ENCODE measurements at regions not wholly inside any gene's neighbourhood (a gene's known extent, or its start where the extent isn't known, plus 50 kb on each side); places are given as distances from the start of the nearest gene placed in this dataset.

DNA sequence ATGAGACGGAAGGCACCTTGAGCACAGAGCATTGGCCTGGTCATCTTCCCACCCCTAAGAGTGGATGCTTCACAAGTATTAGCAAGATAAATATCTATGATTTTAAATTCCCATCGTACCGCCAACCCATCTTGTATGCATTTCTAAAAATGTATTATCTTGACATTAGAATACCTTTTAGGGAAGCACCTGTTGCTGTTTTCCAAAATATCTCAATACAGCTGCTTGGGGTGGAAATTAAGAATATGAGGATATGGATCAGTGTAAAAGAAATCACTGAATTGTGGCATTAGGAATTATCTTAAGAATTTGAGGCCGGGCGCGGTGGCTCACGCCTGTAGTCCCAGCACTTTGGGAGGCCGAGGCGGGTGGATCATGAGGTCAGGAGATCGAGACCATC lies 166.3 kb downstream of the ETS2 start:
- no peak overlapping the region for H3K4me3 ChIP-seq (ENCODE audit: low read depth, low read length)
- TF ChIP-seq, protein P1, sequence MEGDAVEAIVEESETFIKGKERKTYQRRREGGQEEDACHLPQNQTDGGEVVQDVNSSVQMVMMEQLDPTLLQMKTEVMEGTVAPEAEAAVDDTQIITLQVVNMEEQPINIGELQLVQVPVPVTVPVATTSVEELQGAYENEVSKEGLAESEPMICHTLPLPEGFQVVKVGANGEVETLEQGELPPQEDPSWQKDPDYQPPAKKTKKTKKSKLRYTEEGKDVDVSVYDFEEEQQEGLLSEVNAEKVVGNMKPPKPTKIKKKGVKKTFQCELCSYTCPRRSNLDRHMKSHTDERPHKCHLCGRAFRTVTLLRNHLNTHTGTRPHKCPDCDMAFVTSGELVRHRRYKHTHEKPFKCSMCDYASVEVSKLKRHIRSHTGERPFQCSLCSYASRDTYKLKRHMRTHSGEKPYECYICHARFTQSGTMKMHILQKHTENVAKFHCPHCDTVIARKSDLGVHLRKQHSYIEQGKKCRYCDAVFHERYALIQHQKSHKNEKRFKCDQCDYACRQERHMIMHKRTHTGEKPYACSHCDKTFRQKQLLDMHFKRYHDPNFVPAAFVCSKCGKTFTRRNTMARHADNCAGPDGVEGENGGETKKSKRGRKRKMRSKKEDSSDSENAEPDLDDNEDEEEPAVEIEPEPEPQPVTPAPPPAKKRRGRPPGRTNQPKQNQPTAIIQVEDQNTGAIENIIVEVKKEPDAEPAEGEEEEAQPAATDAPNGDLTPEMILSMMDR (IDR thresholded peaks at IDR 0.05; ENCODE audit: low read depth, low read length, missing control alignments): no peak
- no peak for DNase-seq (ENCODE audit: low read depth)

DNA sequence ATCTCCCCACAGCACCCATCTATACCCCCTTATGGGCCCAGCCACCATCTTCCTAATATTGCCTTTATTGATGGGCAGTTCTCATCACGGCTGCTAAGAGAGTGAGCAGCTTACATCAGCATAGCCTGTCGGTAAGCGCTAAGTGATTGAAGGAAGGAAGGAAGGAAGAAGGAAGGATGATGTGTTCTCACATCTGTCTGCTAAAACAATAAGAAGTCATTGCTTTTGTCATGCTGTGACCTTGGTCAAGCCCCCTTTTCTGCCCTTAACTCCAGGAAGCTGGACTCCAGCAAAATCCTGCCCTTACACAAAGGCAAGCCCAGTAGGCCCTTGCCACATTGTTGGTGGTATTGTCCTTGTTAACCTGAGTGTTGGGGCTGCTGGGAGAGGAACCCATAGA lies 165.0 kb downstream of the ETS2 start:
- TF ChIP-seq, protein P1 (IDR thresholded peaks at IDR 0.05; ENCODE audit: low read depth, low read length, missing control alignments): no peak
- no peak overlapping the region for H3K4me3 ChIP-seq (ENCODE audit: low read depth, low read length)
- DNase-seq (ENCODE audit: low read depth): no peak

DNA sequence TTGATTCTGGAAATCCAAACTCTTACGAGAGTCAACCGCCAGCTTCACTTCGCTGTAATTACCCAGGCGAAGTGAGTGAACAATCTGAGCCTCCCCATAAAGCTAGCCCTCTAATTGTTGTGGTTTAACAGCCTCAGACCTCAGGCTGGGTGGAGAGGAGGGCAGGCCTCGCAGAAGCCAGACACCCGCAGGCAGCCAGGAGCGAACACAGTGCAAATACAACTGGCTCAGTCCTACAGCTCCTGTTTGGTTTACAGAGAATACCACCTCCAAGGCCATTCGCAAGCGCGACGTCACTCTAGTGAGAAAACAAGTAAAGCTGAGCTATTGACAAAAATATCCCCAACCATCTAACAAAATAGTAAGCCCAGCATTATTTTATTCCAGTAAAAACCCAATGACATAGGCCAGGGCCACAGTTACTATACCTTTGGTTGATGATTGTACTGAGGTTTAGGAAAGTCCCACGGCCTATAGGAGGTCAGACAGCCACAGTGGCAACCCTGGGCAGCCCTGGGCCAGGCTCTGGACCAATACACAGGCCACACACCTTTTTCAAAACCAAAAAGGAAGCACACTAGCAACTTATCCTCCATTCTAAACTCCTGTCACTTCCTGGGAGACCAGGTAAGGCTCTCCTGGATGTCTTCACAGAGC lies 163.3 kb downstream of the ETS2 start:
- TF ChIP-seq, protein P1 (IDR thresholded peaks at IDR 0.05; ENCODE audit: low read depth, low read length, missing control alignments): no peak
- no peak for DNase-seq (ENCODE audit: low read depth)

DNA sequence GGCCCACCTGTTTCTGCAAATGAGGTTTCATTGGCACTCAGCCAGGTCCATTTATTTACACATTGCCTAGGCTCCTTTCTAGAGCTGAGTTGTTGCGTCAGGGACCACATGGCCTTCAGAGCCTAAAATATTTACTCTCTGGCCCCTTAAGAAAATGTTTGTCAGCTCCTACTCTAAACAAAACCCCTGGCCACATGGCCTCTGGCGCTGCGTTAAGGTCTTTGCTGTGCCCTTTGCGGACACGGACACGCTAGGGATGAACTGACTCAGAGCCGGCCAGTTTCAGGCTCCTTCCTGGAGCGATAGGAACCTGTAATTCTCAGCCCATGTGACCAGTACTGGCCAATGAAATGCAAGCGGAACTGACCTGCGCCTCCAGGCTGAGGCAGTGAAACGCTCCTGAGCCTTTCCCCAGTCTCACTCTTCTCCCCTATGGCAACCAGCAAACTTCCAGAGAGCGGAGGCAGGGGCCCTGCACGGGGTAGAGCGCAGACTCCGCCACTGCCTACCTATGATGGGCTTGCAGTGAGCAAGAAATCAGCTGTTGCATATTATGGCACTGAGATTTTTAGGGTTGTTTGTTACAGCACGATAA lies 160.3 kb downstream of the ETS2 start:
- no peak overlapping the region for H3K4me3 ChIP-seq (ENCODE audit: low read depth, low read length)
- no peak for DNase-seq (ENCODE audit: low read depth)
- TF ChIP-seq, protein P1 (IDR thresholded peaks at IDR 0.05; ENCODE audit: low read depth, low read length, missing control alignments): no peak

More for the DNA sequence above, 163.3 kb downstream of the ETS2 start:
- no peak overlapping the region for H3K4me3 ChIP-seq (ENCODE audit: low read depth, low read length)

DNA sequence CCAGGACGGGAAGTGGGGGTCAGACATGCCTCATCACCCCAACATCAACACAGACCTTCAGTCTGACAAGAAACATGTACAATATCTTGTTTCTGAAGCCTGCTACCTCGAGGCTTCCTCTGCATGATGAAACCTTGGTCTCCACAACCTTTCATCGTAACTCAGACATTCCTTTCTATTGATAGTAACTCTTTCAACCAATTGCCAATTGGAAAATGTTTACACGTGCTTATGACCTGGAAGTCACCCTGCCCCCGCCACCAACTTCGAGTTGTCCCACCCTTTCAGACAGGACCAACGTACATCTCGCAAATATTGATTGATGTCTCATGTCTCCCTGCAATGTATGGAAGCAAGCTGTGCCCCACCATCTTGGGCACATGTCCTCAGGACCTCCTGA lies 159.5 kb downstream of the ETS2 start:
- TF ChIP-seq, protein P1 (IDR thresholded peaks at IDR 0.05; ENCODE audit: low read depth, low read length, missing control alignments): no peak
- H3K4me3 ChIP-seq (ENCODE audit: low read depth, low read length): no peak overlapping the region
- DNase-seq (ENCODE audit: low read depth): no peak

DNA sequence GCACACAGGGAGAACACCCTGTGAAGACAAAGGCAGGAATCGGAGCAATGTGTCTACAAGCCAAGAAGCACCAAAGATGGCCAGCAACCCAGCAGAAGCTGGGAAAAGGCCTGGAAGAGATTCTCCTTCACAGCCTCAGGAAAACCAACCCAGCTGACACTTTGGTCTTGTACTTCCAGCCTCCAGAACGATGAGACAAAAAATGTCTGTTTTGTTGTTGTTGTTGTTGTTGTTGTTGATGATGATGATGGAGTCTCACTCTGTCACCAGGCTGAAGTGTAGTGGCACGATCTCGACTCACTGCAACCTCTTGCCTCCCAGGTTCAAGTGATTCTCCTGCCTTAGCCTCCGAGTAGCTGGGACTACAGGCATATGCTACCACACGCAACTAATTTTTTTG lies 157.3 kb downstream of the ETS2 start:
- TF ChIP-seq, protein P1 (IDR thresholded peaks at IDR 0.05; ENCODE audit: low read depth, low read length, missing control alignments): no peak
- H3K4me3 ChIP-seq (ENCODE audit: low read depth, low read length): no peak overlapping the region
- no peak for DNase-seq (ENCODE audit: low read depth)

DNA sequence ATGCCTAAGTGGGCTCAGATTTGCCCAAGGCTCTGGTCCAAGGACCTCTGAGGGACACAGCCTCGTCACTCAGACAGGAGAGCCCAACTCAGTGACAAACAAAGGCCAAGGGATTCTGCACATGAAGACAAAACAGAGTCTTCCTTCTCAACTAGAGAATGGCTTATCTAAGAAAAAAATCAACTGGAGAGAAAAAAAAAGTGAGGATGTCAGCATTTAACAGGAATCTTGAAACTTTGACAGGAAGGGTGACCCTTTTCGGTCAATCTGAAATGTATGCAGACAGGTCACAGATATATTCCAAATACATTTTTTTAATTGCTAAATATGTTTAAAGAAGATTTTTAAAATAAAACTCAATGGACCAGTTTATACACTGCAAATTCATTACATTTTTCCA lies 154.5 kb downstream of the ETS2 start:
- no peak for DNase-seq (ENCODE audit: low read depth)
- TF ChIP-seq, protein P1 (IDR thresholded peaks at IDR 0.05; ENCODE audit: low read depth, low read length, missing control alignments): no peak
- H3K4me3 ChIP-seq (ENCODE audit: low read depth, low read length): no peak overlapping the region
